Stimulated activated CD4-positive, alpha-beta T cell treated with anti-CD3 and anti-CD28 coated beads, Interleukin-2, amount 100 ng/mL, for 4 hours (primary cell): ENCODE measurements at regions not wholly inside any gene's neighbourhood (a gene's known extent, or its start where the extent isn't known, plus 50 kb on each side); places are given as distances from the start of the nearest gene placed in this dataset.

Source experiments
- DNase-seq: peaks from one replicate; pipeline ENCODE4 v3.0.0-alpha.2; 2020; ENCODE audit warnings: low read depth

DNA sequence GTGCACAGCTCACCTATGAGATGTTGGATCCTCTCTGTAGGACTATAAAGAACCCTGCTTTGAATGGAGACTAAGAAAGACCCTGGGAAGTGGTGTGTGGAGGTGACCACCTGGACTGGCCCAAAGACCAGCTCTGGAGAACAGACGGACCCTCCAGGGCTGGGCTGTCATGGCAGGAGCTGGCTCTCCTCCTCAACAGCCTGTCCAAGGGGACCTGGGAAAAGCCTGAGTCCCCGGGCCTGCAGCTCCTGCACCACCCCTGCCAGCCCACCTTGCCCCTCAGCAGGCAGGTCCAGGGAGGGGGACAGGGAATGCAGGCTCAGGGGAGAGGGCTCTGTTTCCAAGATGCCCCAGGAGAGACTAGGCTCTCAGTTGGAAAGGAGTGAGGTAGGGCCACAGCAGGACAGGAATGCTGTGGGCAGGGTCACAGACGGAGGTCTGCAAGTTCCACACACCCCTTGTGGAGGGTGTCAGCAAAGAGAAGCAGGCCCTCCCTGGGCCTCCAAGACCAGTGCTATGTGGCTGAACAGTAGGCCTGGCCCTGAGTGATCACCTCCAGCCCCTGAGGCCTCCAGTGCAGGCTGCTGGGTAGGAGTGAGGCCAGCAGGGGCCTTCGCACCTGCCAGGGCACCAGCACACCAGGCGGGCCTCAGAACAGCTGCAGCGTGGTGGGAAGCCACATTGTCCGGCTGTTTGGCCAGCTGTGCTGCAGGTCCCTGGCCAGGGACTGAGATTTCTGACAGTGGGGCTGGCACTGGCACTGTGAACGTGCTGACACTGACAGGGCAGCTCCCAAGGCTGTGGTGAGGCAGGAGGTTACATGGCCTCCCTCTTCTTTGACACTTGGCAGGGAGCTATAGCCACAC is 86.4 kb upstream of the OTOS start:
- no peak for DNase-seq

GRCh38 chr2:240227538-240228428 is 87.3 kb upstream of the OTOS start:
- DNase-seq = no peak

GRCh38 chr2:240229005-240229404 is 88.5 kb upstream of the OTOS start:
- DNase-seq = no peak

DNA sequence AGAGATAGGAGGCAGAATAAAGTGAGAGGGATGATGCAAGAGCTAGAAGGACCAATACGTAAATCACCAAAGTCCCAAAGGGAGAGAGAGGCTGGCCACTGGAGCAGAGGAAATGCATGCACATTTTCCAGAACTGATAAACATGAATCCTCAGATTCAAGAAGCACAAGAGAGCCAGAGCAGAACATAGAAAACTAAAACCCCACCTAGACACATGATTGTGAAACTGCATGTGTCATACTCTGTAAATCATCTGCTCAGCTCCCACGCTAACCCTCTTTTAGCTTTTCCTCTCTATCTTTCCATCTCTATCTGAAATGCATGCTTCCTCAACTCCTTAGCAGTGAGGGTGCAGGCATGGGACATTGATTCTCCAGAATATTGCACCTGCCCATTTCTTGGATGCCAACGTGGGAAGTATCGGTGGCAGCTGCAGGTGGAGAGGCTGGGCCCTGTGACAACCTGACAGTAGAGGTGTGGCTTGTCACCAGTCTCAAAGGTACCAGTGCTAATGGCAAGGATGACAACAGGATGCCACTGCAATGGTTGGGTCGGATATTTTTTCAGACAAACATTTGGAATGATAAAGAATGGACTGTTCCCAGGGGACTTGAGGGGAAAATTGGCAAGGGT is 89.3 kb upstream of the OTOS start:
- no peak for DNase-seq

DNA sequence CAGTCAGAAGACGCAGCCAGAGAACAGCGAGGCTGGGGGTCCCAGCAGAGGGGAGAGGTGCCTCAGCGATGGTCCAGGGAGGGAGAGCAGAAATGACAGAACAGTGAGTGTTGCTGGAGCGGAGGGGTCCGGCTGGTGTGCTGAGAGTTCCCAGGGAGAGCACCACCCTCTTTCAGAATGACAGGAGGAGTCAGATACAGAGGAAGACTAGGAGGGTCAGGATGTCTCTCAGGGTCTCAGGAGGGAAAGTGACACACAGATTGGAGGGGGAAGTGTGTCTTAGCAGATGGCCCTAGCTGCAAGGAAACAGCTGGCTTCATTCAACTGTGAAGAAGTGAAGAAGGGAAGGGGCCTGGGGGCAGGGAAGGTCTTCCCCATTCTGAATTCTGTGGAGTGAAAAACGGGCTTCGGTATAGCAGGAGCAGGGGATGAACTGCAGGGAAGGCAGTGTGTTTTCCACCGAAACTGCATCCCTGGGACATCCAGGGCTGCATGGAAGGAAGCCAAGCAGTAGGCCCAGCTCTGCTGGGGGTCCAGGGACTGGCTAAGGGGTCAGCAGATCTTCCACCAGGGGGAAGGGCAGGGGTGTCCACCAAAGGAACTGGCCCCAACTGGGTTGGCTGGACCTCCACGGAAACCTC is 90.0 kb upstream of the OTOS start:
- no peak for DNase-seq

- DNase-seq = no peak
Measured at GRCh38 chr2:240231838-240232244, 91.4 kb upstream of the OTOS start.

GRCh38 chr2:240232264-240232915 is 91.9 kb upstream of the OTOS start:
- no peak for DNase-seq

- peak; percentile 56 for DNase-seq
Measured at GRCh38 chr2:240232961-240233884, 92.8 kb upstream of the OTOS start.

DNA sequence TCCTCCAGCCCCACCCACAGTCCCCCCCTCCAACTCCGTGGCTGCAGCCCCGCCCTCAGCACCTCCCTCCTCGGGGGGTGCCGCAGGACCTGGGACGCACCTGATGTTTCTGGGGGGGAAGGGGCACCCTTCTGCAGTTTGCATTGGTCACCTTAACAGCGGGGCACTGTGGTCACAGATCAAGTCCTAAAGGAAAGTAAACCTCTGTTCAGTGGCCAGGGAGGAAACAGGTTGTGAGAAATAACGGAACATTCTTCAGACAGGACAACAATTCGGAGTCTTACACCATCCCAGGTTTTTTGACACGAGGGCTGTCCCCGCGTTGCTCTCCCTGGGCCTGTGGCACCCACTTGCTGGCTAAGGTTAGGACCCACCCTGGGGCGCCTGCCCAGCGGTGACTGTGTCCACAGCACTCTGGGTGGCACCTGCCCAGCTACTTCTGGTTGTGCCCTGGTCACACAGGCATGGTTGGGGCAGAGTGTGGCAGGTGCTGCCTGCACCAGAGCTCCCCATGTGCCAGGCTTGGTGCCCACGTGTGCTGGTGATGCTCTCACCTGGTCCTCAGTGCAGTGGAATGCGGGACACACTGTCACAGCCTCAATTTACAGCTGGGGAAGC is 93.5 kb upstream of the OTOS start:
- DNase-seq = no peak

GRCh38 chr2:240234503-240234951 is 94.1 kb upstream of the OTOS start:
- no peak for DNase-seq

DNA sequence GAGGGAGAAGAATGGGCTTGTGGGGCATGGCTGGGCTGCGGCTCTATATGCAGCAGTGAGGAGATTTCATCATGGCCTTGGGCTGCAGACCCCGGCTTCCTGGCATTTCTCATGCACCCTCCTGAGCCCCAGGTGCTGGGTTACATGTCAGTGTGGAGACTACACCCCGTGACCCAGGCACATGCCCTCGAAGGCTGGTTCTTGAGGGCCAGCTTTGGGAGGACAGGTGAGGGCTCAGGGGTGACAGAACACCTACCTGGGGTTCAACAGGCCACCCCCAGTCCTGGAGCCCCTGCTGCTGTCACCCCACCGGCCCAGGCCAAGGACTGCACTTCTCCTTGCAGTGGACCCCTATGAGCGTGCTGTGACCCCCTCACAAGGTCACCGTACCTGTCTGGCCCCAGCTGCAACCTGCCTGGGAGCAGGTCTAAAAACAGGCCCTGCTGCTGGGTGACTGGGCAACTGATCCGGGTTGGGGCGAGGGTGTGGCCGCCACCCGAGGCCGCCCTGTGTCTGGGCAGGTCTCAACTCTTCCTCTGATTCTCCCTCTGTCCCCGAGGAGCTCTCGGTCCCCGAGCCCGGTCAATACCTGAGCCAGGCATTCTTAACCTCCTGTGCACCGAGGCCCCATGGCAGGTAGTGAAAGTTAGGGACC is 94.8 kb upstream of the OTOS start:
- DNase-seq = no peak

DNA sequence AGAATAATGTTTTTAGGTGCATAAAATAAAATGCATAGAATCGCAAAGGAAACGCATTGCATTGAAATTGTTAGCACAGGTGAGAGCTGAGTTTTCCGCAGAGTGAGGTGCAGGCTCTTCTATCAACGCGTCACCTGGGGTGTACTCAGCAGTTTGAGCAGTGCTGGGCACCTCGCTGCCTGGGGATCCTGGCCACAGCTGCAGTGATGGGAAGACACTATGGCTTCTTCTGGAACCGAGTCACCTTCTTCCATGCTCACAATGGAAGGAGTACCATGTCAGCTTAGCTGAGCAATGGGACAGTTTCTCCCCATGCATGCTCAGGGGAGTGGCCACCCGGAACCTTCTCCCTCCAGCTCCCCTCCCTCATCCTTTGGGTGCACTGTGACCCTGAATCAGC is 95.4 kb upstream of the OTOS start:
- no peak for DNase-seq

DNA sequence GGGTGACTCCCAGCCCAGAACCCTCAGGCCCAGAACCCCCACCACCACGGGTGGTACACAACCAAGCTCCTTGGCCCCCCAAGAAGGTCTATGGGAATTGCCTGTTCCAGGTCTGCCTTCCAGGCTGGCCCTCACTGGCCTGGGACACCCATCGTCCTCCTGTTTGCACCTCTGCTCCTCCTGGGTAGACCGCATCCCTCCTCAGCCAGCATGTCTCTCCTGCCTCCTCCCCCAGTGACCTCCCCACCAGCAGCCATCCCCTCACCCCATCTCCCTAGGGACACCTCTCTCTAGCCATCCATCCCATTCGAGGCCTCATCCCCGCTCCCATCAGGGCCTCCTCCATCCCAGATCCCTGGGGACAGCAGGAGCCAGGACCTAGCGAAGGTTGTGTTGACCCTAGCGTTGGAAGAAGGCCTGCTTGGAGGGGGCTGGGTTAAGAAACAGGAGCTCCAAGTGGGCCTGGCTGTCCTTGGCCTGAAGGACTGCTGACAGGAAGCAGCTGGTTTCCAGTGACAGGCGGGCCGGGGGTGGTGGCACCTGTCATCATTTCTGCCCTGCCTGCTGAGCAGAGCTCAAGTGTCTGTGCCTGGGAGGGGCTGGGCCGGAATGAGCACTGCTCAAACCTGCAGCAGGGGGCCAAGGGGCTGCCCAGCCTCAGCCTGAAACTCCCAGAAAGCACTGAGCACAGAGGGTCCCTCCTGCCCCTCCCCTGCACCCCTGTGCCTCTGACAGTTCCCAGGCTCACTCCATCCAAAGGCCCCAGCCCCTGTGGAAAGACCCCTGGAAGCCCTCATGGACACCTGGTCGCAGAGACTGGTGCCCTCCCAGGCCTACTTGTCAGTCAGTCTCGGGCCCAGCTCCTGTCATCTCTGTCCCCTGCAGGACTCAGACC is 96.0 kb upstream of the OTOS start:
- DNase-seq = no peak

- no peak for DNase-seq
Measured at GRCh38 chr2:240237609-240238174, 97.2 kb upstream of the OTOS start.

DNA sequence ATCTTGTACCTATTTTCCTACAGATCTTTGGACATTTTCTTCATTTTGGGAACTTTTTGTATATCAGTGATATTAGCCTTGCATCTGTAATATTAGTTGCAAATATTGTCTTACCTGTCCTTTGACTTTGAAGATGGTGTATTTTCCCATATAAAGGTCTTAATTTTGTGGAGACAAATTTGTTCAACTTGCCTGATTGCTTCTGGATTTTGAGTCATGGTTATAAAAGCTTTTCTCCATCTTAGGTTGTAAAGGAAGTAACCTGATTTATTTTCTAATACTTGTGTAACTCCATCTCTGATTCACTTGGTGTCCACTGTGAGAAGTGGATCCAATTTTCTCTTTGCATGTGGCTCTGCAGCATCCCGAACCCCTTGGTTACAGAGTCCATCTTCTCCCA is 97.7 kb upstream of the OTOS start:
- no peak for DNase-seq

GRCh38 chr2:240238786-240239185 is 98.3 kb upstream of the OTOS start:
- DNase-seq = no peak

DNA sequence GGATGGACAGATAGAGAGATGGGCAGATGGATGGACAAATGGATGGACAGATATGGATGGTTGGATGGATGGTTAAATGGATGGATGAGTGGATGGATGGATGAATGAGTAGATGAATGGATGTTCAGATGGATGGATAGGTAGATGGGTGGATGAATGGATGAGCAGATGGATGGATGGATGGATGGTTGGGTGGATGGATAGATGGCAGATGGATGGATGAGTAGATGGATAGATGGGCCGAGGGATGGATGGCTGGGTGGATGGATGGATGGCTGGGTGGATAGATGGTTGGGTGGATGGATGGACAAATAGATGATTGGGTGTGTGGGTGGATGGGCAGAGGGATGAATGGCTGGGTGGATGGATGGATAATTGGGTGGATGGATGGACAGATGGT is 98.9 kb upstream of the OTOS start:
- no peak for DNase-seq
